ENCODE measurements at regions not wholly inside any gene's neighbourhood (a gene's known extent, or its start where the extent isn't known, plus 50 kb on each side); places are given as distances from the start of the nearest gene placed in this dataset.

DNA sequence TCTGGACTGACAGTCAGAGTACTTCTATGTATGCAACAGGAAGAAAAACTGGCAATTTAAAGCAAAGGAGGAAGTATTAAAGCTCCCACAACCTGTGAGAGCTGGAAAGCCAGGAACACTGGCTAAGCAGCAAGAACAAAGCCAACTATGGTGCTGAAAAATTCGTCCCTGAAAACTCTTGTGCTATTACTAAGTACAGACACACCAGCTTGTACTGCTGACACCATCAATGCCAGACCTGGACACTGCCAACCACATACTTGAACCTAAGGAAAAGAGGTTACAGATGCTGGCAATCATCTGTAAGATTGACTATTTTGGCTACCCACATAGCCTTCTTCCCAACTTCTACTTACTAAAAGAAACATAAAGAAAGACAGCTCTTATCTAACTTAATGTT, 1110.6 kb downstream of the SORCS3 start:
- Histone ChIP-seq H2BK120ac (ENCODE audit: low read depth, low read length) (no peak overlapping the region), H3K9me3 (ENCODE audit: control insufficient read depth, insufficient read depth, low read length) (peaks cover 5% of the 10 kb centered on the region), H2AK5ac (ENCODE audit: low read depth, low read length) (no peak overlapping the region), H4K8ac (ENCODE audit: low read depth in 2 of 2, low read length in 2 of 2) (no peak overlapping the region), H3K79me1 (ENCODE audit: low read depth in 1 of 2, low read length in 2 of 2) (no peaks in the 10 kb centered on the region), H3K14ac (replicated peaks; ENCODE audit: low read depth, low read length) (no peak overlapping the region), H3K9ac (ENCODE audit: low read depth, low read length) (no peak overlapping the region), H3K27ac (ENCODE audit: insufficient read depth, low read length) (no peak overlapping the region), H3K56ac (ENCODE audit: extremely low read depth, insufficient read depth, low read length) (no peak overlapping the region), H3K4ac (ENCODE audit: low read depth, low read length) (no peak overlapping the region), H4K91ac (ENCODE audit: insufficient read depth, low read depth, low read length) (no peak overlapping the region), H2BK15ac (ENCODE audit: low read depth, low read length) (no peak overlapping the region), H3K9me1 (ENCODE audit: insufficient read depth, low read length) (no peaks in the 10 kb centered on the region), H3K36me3 (ENCODE audit: control insufficient read depth, insufficient read depth, low read length) (no peaks in the 10 kb centered on the region), H3K27me3 (ENCODE audit: control insufficient read depth, insufficient read depth, low read length) (no peaks in the 10 kb centered on the region), H2BK20ac (ENCODE audit: low read depth, low read length) (no peak overlapping the region), H2BK5ac (ENCODE audit: low read depth, low read length, poor library complexity, severe bottlenecking) (no peak overlapping the region), H3K4me1 (ENCODE audit: control insufficient read depth, insufficient read depth, low read length) (no peaks in the 10 kb centered on the region), H3K18ac (ENCODE audit: low read depth, low read length) (no peak overlapping the region), H2AFZ (replicated peaks; ENCODE audit: low read length, poor library complexity) (no peak overlapping the region), H3K4me2 (ENCODE audit: low read depth, low read length) (no peak overlapping the region), H4K20me1 (ENCODE audit: insufficient read depth, low read length) (no peaks in the 10 kb centered on the region), H3K4me3 (ENCODE audit: insufficient read depth, low read depth, low read length) (no peak overlapping the region), H2AK9ac (replicated peaks; ENCODE audit: low read depth, low read length, poor library complexity) (no peak overlapping the region), H4K5ac (ENCODE audit: low read depth, low read length) (no peak overlapping the region), H3K23ac (ENCODE audit: low read depth, low read length) (no peak overlapping the region)
- intact Hi-C loops (cut with micrococcal nuclease): no loop called here
- no CpG with 5 or more reads among the region's 1 CpG for WGBS, 2 experiments (ENCODE audit: extremely low coverage in 2 of 2, insufficient read length in 1 of 2)
- no peak for DNase-seq
- TF ChIP-seq, protein P1, sequence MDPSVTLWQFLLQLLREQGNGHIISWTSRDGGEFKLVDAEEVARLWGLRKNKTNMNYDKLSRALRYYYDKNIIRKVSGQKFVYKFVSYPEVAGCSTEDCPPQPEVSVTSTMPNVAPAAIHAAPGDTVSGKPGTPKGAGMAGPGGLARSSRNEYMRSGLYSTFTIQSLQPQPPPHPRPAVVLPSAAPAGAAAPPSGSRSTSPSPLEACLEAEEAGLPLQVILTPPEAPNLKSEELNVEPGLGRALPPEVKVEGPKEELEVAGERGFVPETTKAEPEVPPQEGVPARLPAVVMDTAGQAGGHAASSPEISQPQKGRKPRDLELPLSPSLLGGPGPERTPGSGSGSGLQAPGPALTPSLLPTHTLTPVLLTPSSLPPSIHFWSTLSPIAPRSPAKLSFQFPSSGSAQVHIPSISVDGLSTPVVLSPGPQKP (IDR thresholded peaks at IDR 0.05; ENCODE audit: borderline replicate concordance, low read depth, low read length): no peak
- TF ChIP-seq NFE2L2 (IDR thresholded peaks at IDR 0.05; ENCODE audit: low read depth, low read length): no peak
- TF ChIP-seq, protein P2, sequence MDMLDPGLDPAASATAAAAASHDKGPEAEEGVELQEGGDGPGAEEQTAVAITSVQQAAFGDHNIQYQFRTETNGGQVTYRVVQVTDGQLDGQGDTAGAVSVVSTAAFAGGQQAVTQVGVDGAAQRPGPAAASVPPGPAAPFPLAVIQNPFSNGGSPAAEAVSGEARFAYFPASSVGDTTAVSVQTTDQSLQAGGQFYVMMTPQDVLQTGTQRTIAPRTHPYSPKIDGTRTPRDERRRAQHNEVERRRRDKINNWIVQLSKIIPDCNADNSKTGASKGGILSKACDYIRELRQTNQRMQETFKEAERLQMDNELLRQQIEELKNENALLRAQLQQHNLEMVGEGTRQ (IDR thresholded peaks at IDR 0.05; ENCODE audit: low read depth, low read length): no peak
- no peak for TF ChIP-seq RCOR1 (IDR thresholded peaks at IDR 0.05; ENCODE audit: insufficient replicate concordance, low read length)
- no peak for TF ChIP-seq SMC3 (IDR thresholded peaks at IDR 0.05; ENCODE audit: low read depth, low read length)
- no peak for TF ChIP-seq MXI1 (IDR thresholded peaks at IDR 0.05; ENCODE audit: borderline replicate concordance, low read depth, low read length)
- dilution Hi-C loops (cut with HindIII; ENCODE audit: low sequenced_read_pairs, unreplicated experiment): no loop called here
- in situ Hi-C loops (cut with MboI; ENCODE audit: low sequenced_read_pairs): no loop called here
- BruUV-seq (replicated peaks): no TSS peak
- ATAC-seq (ENCODE audit: low read depth): no peak
- POLR2A ChIA-PET (ENCODE audit: unreplicated experiment): no interaction called here
- CTCF ChIA-PET: no interaction called here
